ENCODE measurements at regions not wholly inside any gene's neighbourhood (a gene's known extent, or its start where the extent isn't known, plus 50 kb on each side); places are given as distances from the start of the nearest gene placed in this dataset.

DNA sequence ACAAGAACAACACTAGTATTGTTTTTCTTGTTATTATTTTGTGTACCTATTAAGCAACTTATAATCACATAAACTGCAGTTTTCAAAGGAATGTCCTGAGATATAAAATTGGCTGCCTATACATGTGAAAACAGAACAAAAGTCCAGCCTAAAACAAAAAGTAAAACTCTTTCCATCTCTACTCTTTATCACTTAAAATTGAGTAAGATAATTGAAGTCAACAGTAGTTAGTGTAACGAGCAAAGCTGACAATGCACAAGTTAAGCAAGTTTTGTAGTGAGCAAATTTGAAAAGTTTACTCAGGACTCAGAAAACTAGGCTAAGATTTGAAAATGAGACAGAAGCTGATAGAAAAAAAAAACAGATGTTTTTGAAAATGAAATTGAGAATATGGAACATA lies 941.4 kb upstream of the MAN1A1 start:
- Histone ChIP-seq H3K27me3 (replicated peaks) (no peaks in the 10 kb centered on the region), H3K27ac (no peak overlapping the region), H3K4me3 (ENCODE audit: low read depth, low read length) (no peak overlapping the region), H3K36me3 (replicated peaks) (no peaks in the 10 kb centered on the region)
- in situ Hi-C loops (cut with HindIII; ENCODE audit: low pct_ligation_motif_present, low sequenced_read_pairs), result no loop called here
- TF ChIP-seq, protein P1, sequence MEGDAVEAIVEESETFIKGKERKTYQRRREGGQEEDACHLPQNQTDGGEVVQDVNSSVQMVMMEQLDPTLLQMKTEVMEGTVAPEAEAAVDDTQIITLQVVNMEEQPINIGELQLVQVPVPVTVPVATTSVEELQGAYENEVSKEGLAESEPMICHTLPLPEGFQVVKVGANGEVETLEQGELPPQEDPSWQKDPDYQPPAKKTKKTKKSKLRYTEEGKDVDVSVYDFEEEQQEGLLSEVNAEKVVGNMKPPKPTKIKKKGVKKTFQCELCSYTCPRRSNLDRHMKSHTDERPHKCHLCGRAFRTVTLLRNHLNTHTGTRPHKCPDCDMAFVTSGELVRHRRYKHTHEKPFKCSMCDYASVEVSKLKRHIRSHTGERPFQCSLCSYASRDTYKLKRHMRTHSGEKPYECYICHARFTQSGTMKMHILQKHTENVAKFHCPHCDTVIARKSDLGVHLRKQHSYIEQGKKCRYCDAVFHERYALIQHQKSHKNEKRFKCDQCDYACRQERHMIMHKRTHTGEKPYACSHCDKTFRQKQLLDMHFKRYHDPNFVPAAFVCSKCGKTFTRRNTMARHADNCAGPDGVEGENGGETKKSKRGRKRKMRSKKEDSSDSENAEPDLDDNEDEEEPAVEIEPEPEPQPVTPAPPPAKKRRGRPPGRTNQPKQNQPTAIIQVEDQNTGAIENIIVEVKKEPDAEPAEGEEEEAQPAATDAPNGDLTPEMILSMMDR (IDR thresholded peaks at IDR 0.05; ENCODE audit: low read depth, low read length, missing control alignments), result no peak
- DNase-seq, result no peak

DNA sequence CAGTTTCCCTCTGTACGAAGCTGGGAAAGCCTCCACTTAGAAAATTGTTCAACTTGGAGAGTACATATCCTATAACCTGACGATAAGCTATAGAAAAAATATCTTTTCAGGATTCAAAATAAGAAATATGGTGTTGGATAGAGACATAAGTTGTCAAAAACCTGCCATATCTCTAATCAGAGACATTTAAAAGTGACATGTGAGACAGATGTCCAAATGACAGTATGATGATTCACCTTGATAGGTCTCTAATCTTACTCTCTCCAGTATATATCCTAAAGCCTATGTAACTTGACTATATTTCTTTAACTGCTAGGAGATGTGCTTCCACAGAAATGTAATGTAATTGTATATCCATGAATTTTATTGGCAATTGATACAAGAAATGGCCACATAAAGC lies 932.4 kb upstream of the MAN1A1 start:
- in situ Hi-C loops (cut with HindIII; ENCODE audit: low pct_ligation_motif_present, low sequenced_read_pairs), result no loop called here
- H3K4me3 ChIP-seq (ENCODE audit: low read depth, low read length), result no peak overlapping the region
- no peak overlapping the region for H3K27ac ChIP-seq
- H3K36me3 ChIP-seq (replicated peaks), result no peaks in the 10 kb centered on the region
- TF ChIP-seq, protein P1 (IDR thresholded peaks at IDR 0.05; ENCODE audit: low read depth, low read length, missing control alignments), result no peak
- H3K27me3 ChIP-seq (replicated peaks), result no peaks in the 10 kb centered on the region
- no peak for DNase-seq

DNA sequence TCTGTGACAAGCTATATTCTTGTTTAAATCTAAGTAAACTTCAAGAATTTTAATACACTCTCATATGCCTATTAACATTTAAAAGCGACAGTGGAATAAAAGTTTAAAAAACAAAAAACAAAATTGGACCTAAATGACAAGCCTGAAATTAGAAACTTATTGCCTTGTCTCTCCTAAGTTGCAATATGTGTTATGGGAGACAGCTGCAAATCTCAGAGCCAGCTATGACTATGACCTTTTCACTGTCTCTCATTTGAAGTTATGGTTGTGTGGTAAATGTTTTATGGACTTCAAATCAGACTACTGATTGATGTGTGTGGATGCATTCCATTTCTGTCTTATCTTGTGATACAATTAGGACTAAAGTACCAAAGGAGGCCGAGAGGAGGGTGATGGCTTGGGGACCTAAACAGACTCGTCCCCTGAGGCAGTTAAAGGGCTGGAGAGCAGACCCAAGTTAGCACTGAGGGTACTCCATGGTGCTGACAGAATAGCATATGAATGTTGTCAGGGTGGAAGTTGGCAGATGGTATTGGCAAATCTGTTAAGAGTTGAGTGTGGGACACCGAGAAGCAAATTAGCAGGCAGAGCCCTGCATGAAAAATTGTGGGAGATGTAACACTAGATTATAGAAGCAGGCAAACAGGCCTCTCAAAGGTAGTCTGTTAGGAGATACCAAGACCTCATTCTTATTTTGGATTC lies 930.1 kb upstream of the MAN1A1 start:
- no peak for DNase-seq
- no peak overlapping the region for H3K27ac ChIP-seq
- no peaks in the 10 kb centered on the region for H3K27me3 ChIP-seq (replicated peaks)
- H3K4me3 ChIP-seq (ENCODE audit: low read depth, low read length), result no peak overlapping the region
- H3K36me3 ChIP-seq (replicated peaks), result no peaks in the 10 kb centered on the region
- TF ChIP-seq, protein P1 (IDR thresholded peaks at IDR 0.05; ENCODE audit: low read depth, low read length, missing control alignments), result no peak
- in situ Hi-C loops (cut with HindIII; ENCODE audit: low pct_ligation_motif_present, low sequenced_read_pairs), result no loop called here

DNA sequence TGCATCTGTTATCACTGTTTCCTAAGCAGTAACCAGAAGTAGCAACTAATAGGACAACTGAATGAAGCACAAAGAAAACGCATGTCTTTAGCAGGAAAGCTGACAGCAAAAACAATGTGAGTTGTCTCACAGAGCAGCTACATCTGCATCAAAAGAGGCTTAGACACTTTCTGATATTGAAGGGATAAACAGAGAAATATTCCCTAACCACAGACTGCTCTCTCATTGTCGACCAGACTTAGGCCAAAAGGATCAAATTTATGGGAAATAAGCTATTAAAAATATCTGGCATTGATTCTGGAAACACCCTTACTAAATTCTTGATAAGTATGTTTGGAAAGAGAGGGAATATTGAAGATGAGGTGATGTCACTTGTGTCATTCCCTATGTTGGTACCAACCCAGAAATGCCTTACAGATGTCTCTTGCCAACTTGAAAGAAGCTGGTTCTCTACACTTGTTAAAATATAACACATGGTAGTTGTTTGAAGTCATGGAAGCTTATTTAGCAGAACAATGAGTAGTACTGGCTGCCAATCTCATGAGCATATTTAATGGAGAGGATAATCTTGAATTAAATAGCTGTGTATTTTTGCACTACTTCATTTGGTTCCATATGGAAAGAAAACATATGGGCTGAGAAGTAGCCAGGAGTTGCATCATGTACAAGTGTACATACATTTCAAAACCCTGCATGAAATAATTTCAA lies 929.3 kb upstream of the MAN1A1 start:
- Histone ChIP-seq H3K27ac (no peak overlapping the region), H3K36me3 (replicated peaks) (no peaks in the 10 kb centered on the region), H3K4me3 (ENCODE audit: low read depth, low read length) (no peak overlapping the region), H3K27me3 (replicated peaks) (no peaks in the 10 kb centered on the region)
- in situ Hi-C loops (cut with HindIII; ENCODE audit: low pct_ligation_motif_present, low sequenced_read_pairs), result no loop called here
- TF ChIP-seq, protein P1 (IDR thresholded peaks at IDR 0.05; ENCODE audit: low read depth, low read length, missing control alignments), result no peak
- no peak for DNase-seq

DNA sequence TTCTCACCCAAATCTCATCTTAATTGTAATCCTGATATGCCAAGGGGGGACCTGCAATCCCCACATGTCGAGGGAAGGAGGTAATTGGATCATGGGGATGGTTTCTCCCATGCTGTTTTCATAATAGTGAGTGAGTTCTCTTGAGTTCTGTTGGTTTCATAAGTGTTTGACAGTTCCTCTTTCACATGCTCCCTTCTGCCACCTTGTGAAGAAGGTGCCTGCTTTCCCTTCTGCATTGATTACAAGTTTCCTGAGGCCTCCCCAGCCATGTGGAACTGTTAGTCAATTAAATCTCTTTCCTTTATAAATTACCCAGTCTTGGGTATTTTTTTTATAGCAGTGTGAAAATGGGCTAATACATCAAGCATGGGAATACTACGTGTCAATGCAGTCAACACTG lies 925.0 kb upstream of the MAN1A1 start:
- H3K36me3 ChIP-seq (replicated peaks), result no peaks in the 10 kb centered on the region
- TF ChIP-seq, protein P1 (IDR thresholded peaks at IDR 0.05; ENCODE audit: low read depth, low read length, missing control alignments), result no peak
- H3K4me3 ChIP-seq (ENCODE audit: low read depth, low read length), result no peak overlapping the region
- in situ Hi-C loops (cut with HindIII; ENCODE audit: low pct_ligation_motif_present, low sequenced_read_pairs), result no loop called here
- no peak for DNase-seq
- no peak overlapping the region for H3K27ac ChIP-seq
- no peaks in the 10 kb centered on the region for H3K27me3 ChIP-seq (replicated peaks)

Data from brain microvascular endothelial cell (primary cell).